Smooth muscle cell (in vitro differentiated cells): ENCODE measurements at regions not wholly inside any gene's neighbourhood (a gene's known extent, or its start where the extent isn't known, plus 50 kb on each side); places are given as distances from the start of the nearest gene placed in this dataset.

Source experiments
- DNase-seq: peaks from one replicate; lab custom pipeline; 2025; ENCODE audit not compliant: unreplicated experiment; lab: John Stamatoyannopoulos, UW
- H2AFZ ChIP-seq: fragments of 200-600 bp; sonication (generic); 2 replicates; pipeline ENCODE4 v1.6.0; 2016; ENCODE audit warnings: antibody characterized with exemption, low read depth, mild to moderate bottlenecking
- H3F3A ChIP-seq: fragments of 200-600 bp; sonication (generic); 2 replicates; pipeline ENCODE4 v1.6.0; 2017; ENCODE audit warnings: antibody characterized with exemption, low read depth
- H3K27ac ChIP-seq: fragments of 200-600 bp; sonication (generic); 2 replicates; pipeline ENCODE4 v1.5.1; 2016; ENCODE audit warnings: low read depth, mild to moderate bottlenecking
- H3K27me3 ChIP-seq: fragments of 200-600 bp; sonication (generic); 2 replicates; pipeline ENCODE4 v1.6.1; 2016; ENCODE audit warnings: low read depth, mild to moderate bottlenecking
- H3K36me3 ChIP-seq: fragments of 200-600 bp; sonication (generic); 2 replicates; pipeline ENCODE4 v1.5.1; 2016; ENCODE audit warnings: low read depth
- H3K4me1 ChIP-seq: fragments of 200-600 bp; sonication (generic); 2 replicates; pipeline ENCODE4 v1.5.1; 2016; ENCODE audit warnings: low read depth
- H3K4me2 ChIP-seq: fragments of 200-600 bp; sonication (generic); 2 replicates; pipeline ENCODE4 v1.6.0; 2016; ENCODE audit warnings: mild to moderate bottlenecking
- H3K4me3 ChIP-seq: fragments of 200-600 bp; sonication (generic); 2 replicates; pipeline ENCODE4 v1.5.1; 2016; ENCODE audit warnings: mild to moderate bottlenecking
- H3K79me2 ChIP-seq: fragments of 200-600 bp; sonication (generic); 2 replicates; pipeline ENCODE4 v1.6.0; 2016; ENCODE audit warnings: low read depth, mild to moderate bottlenecking
- H3K9ac ChIP-seq: fragments of 200-600 bp; sonication (generic); 2 replicates; pipeline ENCODE4 v1.6.0; 2016; ENCODE audit warnings: low read depth
- H3K9me3 ChIP-seq: fragments of 200-600 bp; sonication (generic); replicated peaks from 2 replicates; pipeline ENCODE4 v1.5.1; 2016; ENCODE audit warnings: low read depth
- H4K20me1 ChIP-seq: fragments of 200-600 bp; sonication (generic); 2 replicates; pipeline ENCODE4 v1.6.0; 2016; ENCODE audit warnings: low read depth
- WGBS: methylation state at CpG from one replicate; pipeline ENCODE4 v1.1.7; 2016; ENCODE audit warnings: low lambda C conversion rate; 5-methylcytosine and 5-hydroxymethylcytosine counted together
- TF ChIP-seq, protein P1 (sequence below): fragments of 200-600 bp; sonication (generic); IDR thresholded peaks from 2 replicates; pipeline ENCODE4 v1.5.1; 2017; ENCODE audit warnings: borderline replicate concordance, mild to moderate bottlenecking, antibody characterized with exemption; ENCODE audit not compliant: insufficient read depth, poor library complexity, severe bottlenecking

DNA sequence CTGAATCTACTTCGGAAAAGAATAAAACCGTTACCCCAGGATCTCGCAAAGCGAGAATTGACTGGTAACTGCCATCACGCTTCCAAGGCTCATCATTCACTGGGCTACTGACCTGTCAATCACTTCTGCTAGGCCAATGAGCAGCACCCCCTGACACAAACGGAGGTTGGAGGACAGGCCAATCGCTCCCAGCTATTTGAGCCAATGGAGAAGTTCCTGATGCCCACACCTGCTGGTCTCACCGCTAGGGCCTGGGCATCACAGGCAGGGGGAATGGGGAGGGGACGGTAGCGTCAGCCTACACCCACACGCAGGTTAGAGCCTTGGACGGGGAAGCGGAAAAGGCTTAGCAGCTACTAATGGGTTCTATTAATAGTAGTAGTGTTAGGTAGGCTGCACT, 56.7 kb upstream of the CHST1 start:
- TF ChIP-seq, protein P1, sequence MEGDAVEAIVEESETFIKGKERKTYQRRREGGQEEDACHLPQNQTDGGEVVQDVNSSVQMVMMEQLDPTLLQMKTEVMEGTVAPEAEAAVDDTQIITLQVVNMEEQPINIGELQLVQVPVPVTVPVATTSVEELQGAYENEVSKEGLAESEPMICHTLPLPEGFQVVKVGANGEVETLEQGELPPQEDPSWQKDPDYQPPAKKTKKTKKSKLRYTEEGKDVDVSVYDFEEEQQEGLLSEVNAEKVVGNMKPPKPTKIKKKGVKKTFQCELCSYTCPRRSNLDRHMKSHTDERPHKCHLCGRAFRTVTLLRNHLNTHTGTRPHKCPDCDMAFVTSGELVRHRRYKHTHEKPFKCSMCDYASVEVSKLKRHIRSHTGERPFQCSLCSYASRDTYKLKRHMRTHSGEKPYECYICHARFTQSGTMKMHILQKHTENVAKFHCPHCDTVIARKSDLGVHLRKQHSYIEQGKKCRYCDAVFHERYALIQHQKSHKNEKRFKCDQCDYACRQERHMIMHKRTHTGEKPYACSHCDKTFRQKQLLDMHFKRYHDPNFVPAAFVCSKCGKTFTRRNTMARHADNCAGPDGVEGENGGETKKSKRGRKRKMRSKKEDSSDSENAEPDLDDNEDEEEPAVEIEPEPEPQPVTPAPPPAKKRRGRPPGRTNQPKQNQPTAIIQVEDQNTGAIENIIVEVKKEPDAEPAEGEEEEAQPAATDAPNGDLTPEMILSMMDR = no peak
- WGBS = 78% methylated on average over 13 of the region's 13 CpGs

DNA sequence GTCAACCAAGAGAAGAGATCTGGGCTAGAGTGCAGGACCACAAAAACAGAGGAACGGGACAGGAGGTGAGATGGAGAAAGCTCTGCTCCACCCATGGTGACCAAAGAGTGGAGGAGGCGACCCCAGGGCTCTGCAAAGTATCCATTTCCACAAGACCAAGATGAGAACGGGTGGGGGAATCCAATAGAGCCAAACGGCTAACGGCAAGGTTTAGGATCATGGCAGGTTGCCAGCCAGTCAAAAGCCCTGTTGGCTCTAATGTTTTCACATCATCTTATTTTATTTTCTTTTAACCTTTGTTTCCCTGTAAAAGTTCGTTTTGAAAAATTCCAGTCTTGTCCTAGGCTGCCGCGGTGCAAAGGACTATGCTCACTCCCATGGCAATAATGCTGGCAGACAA, 52.1 kb upstream of the CHST1 start:
- TF ChIP-seq, protein P1 = no peak
- Histone ChIP-seq H3K4me3 (no peak overlapping the region), H4K20me1 (no peaks in the 10 kb centered on the region), H3K27ac (no peak overlapping the region), H3K79me2 (no peaks in the 10 kb centered on the region), H3K9ac (no peak overlapping the region), H3K36me3 (no peaks in the 10 kb centered on the region), H3K9me3 (no peaks in the 10 kb centered on the region), H3K4me2 (no peak overlapping the region), H3K4me1 (no peaks in the 10 kb centered on the region), H3F3A (no peaks in the 10 kb centered on the region), H2AFZ (no peak overlapping the region), H3K27me3 (peaks cover 8% of the 10 kb centered on the region)
- no peak for DNase-seq
- 91% methylated on average over 8 of the region's 8 CpGs for WGBS

More for the DNA sequence above, 56.7 kb upstream of the CHST1 start:
- no peaks in the 10 kb centered on the region for H3K79me2 ChIP-seq
- no peak overlapping the region for H3K4me3 ChIP-seq
- no peak for DNase-seq
- peaks cover 8% of the 10 kb centered on the region for H3K27me3 ChIP-seq
- no peak overlapping the region for H3K4me2 ChIP-seq
- H3K4me1 ChIP-seq = no peaks in the 10 kb centered on the region
- no peak overlapping the region for H2AFZ ChIP-seq
- no peak overlapping the region for H3K9ac ChIP-seq
- no peaks in the 10 kb centered on the region for H4K20me1 ChIP-seq
- no peaks in the 10 kb centered on the region for H3K9me3 ChIP-seq
- H3F3A ChIP-seq = no peaks in the 10 kb centered on the region
- no peak overlapping the region for H3K27ac ChIP-seq
- no peaks in the 10 kb centered on the region for H3K36me3 ChIP-seq

DNA sequence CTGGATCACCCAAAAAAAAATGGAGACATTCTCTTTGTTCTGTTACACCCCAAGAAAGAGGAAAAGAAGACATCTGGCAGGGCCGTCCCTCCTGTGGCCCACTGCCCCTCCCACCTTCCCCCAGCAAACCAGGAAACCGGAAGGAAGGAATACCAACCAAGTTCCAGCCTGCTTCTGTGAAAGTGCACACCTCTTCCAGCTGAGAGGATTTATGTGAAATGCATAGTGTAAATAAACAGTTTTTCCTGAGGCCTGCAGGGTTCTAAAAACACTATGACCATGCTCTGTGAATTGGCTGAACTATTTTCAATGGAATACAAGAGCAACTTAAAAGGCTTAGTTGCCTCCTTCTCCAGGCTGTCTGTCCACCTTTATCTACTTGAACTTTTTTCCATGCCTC, 50.0 kb upstream of the CHST1 start:
- Histone ChIP-seq H2AFZ (no peak overlapping the region), H3K27me3 (peaks cover 20% of the 10 kb centered on the region), H3K9ac (no peak overlapping the region), H3K9me3 (no peaks in the 10 kb centered on the region), H4K20me1 (no peaks in the 10 kb centered on the region), H3K36me3 (no peaks in the 10 kb centered on the region), H3F3A (no peaks in the 10 kb centered on the region), H3K27ac (no peak overlapping the region), H3K4me3 (no peak overlapping the region), H3K4me1 (no peaks in the 10 kb centered on the region), H3K79me2 (no peaks in the 10 kb centered on the region), H3K4me2 (no peak overlapping the region)
- 68% methylated on average over 2 of the region's 2 CpGs for WGBS
- TF ChIP-seq, protein P1 = no peak
- no peak for DNase-seq
